Common myeloid progenitor, CD34-positive (primary cell): ENCODE measurements at regions not wholly inside any gene's neighbourhood (a gene's known extent, or its start where the extent isn't known, plus 50 kb on each side); places are given as distances from the start of the nearest gene placed in this dataset.

Source experiments
- CTCF ChIA-PET: fragments of 350-600 bp; sonication (Branson Sonifier 250); formaldehyde crosslinking; loops from one replicate; lab custom pipeline; 2021; ENCODE audit warnings: antibody characterized with exemption; lab: Charles Lee
- POLR2A ChIA-PET: fragments of 350-600 bp; sonication (Branson Sonifier 250); formaldehyde crosslinking; loops from one replicate; lab custom pipeline; 2021; ENCODE audit warnings: antibody characterized with exemption; lab: Charles Lee
- DNase-seq, 3 donors: peaks; one replicate each; pipeline versions ENCODE4 v3.0.0 to v3.0.0-alpha.2; 2013
- H3K27ac ChIP-seq, 2 experiments: 1 replicate in 1 of 2; 2 replicates in 1 of 2; pipeline ENCODE4 v1.7.0; 2013; ENCODE audit warnings: inconsistent platforms in 2 of 2, low read length in 2 of 2, mild to moderate bottlenecking in 2 of 2, low read depth in 1 of 2, moderate library complexity in 1 of 2; ENCODE audit not compliant: severe bottlenecking in 2 of 2, insufficient read depth in 1 of 2, poor library complexity in 1 of 2
- H3K27me3 ChIP-seq, 5 experiments: replicated peaks in 2 of 5; 1 replicate in 3 of 5; 2 replicates in 2 of 5; pipeline versions ENCODE4 v1.6.1 to v1.7.0; 2013; ENCODE audit warnings: low read length in 4 of 5, mild to moderate bottlenecking in 2 of 5, moderate library complexity in 2 of 5, inconsistent platforms in 1 of 5; ENCODE audit not compliant: insufficient read depth in 5 of 5, control insufficient read depth in 4 of 5
- H3K36me3 ChIP-seq, 4 experiments: 1 replicate in 2 of 4; 2 replicates in 2 of 4; pipeline versions ENCODE4 v1.6.1 to v1.7.0; 2013; ENCODE audit warnings: low read length in 3 of 4, control low read depth in 1 of 4, mild to moderate bottlenecking in 1 of 4; ENCODE audit not compliant: control insufficient read depth in 4 of 4, insufficient read depth in 4 of 4
- H3K4me1 ChIP-seq, 4 experiments: 1 replicate in 3 of 4; 2 replicates in 1 of 4; pipeline versions ENCODE4 v1.6.1 to v1.7.1; 2013; ENCODE audit warnings: low read length in 3 of 4, mild to moderate bottlenecking in 3 of 4, control low read depth in 1 of 4, inconsistent platforms in 1 of 4, moderate library complexity in 1 of 4; ENCODE audit not compliant: control insufficient read depth in 4 of 4, insufficient read depth in 4 of 4; ENCODE audit errors: control extremely low read depth in 1 of 4
- H3K4me3 ChIP-seq, 7 experiments: 1 replicate in 4 of 7; 2 replicates in 3 of 7; pipeline versions ENCODE4 v1.5.1 to v1.7.0; 2013; ENCODE audit warnings: mild to moderate bottlenecking in 7 of 7, low read length in 6 of 7, moderate library complexity in 6 of 7, inconsistent platforms in 2 of 7, low read depth in 2 of 7, control low read depth in 1 of 7; ENCODE audit not compliant: insufficient read depth in 4 of 7, control insufficient read depth in 1 of 7; ENCODE audit errors: extremely low read depth in 1 of 7
- H3K9me3 ChIP-seq, 5 experiments: 1 replicate in 4 of 5; 2 replicates in 1 of 5; pipeline versions ENCODE4 v1.6.1 to v1.7.1; 2013; ENCODE audit warnings: low read length in 4 of 5, mild to moderate bottlenecking in 2 of 5, inconsistent platforms in 1 of 5, low read depth in 1 of 5, moderate library complexity in 1 of 5; ENCODE audit not compliant: control insufficient read depth in 4 of 5, insufficient read depth in 2 of 5; ENCODE audit errors: control extremely low read depth in 1 of 5
- WGBS: methylation state at CpG from one replicate; pipeline ENCODE4 v1.1.5; 2013; ENCODE audit not compliant: insufficient coverage; 5-methylcytosine and 5-hydroxymethylcytosine counted together

GRCh38 chr11:101401245-101401644 is 182.6 kb downstream of the TRPC6 start:
- DNase-seq = no peak
- H3K27ac ChIP-seq = no peak overlapping the region
- no CpG with 5 or more reads among the region's 2 CpGs for WGBS
- H3K4me3 ChIP-seq = no peak overlapping the region
- H3K4me1 ChIP-seq = no peaks in the 10 kb centered on the region
- H3K27me3 ChIP-seq = no peaks in the 10 kb centered on the region
- ChIA-PET POLR2A (no interaction called here), CTCF (no interaction called here)
- H3K36me3 ChIP-seq = no peaks in the 10 kb centered on the region
- peaks cover 0 to 4% (median 0%) of the 10 kb centered on the region in 5 experiments for H3K9me3 ChIP-seq

- H3K4me1 ChIP-seq = no peaks in the 10 kb centered on the region
- no peak overlapping the region for H3K27ac ChIP-seq
- CTCF ChIA-PET = interaction anchor here (1.1 kb wide), 1 partner anchor 9 kb away, joined by 3 read pairs; no protein-coding TSS in a partner anchor
- no peak overlapping the region for H3K4me3 ChIP-seq
- no peaks in the 10 kb centered on the region for H3K27me3 ChIP-seq
- no peak for DNase-seq
- POLR2A ChIA-PET = no interaction called here
- 50% methylated on average over 2 of the region's 2 CpGs for WGBS
- H3K36me3 ChIP-seq = no peaks in the 10 kb centered on the region
- H3K9me3 ChIP-seq = peaks cover 0 to 4% (median 0%) of the 10 kb centered on the region in 5 experiments
Observed at GRCh38 chr11:101397979-101398378, 185.8 kb downstream of the TRPC6 start.

- CTCF ChIA-PET = no interaction called here
- no peak for DNase-seq
- POLR2A ChIA-PET = no interaction called here
Observed at GRCh38 chr11:101390539-101390938, 193.3 kb downstream of the TRPC6 start.

GRCh38 chr11:101369835-101370234 is 214.0 kb downstream of the TRPC6 start:
- no peaks in the 10 kb centered on the region for H3K4me1 ChIP-seq
- no peak overlapping the region for H3K4me3 ChIP-seq
- 82% methylated on average over 4 of the region's 5 CpGs for WGBS
- CTCF ChIA-PET = no interaction called here
- no peak overlapping the region for H3K27ac ChIP-seq
- POLR2A ChIA-PET = no interaction called here
- DNase-seq = no peak
- H3K27me3 ChIP-seq = no peaks in the 10 kb centered on the region
- no peaks in the 10 kb centered on the region for H3K36me3 ChIP-seq
- no peaks in the 10 kb centered on the region for H3K9me3 ChIP-seq

More at GRCh38 chr11:101390539-101390938, 193.3 kb downstream of the TRPC6 start:
- WGBS = no CpG with 5 or more reads among the region's 1 CpG
- Histone ChIP-seq H3K4me3 (no peak overlapping the region), H3K4me1 (no peaks in the 10 kb centered on the region), H3K27ac (no peak overlapping the region), H3K27me3 (no peaks in the 10 kb centered on the region), H3K36me3 (no peaks in the 10 kb centered on the region), H3K9me3 (no peaks in the 10 kb centered on the region)

- Histone ChIP-seq H3K27me3 (no peaks in the 10 kb centered on the region), H3K36me3 (no peaks in the 10 kb centered on the region), H3K4me1 (no peaks in the 10 kb centered on the region), H3K4me3 (no peak overlapping the region), H3K27ac (no peak overlapping the region), H3K9me3 (no peaks in the 10 kb centered on the region)
- CTCF ChIA-PET = no interaction called here
- 67% methylated on average over 1 of the region's 1 CpG for WGBS
- DNase-seq = no peak
- POLR2A ChIA-PET = no interaction called here
Observed at GRCh38 chr11:101363706-101364275, 220.0 kb downstream of the TRPC6 start.

GRCh38 chr11:101362643-101363042 is 221.2 kb downstream of the TRPC6 start:
- H3K4me3 ChIP-seq = no peak overlapping the region
- H3K36me3 ChIP-seq = no peaks in the 10 kb centered on the region
- ChIA-PET CTCF (no interaction called here), POLR2A (no interaction called here)
- H3K27ac ChIP-seq = no peak overlapping the region
- WGBS = no CpG with 5 or more reads among the region's 3 CpGs
- no peak for DNase-seq
- H3K9me3 ChIP-seq = peaks cover 0 to 2% (median 0%) of the 10 kb centered on the region in 5 experiments
- H3K27me3 ChIP-seq = no peaks in the 10 kb centered on the region
- H3K4me1 ChIP-seq = no peaks in the 10 kb centered on the region

- no peak for DNase-seq
- Histone ChIP-seq H3K27ac (no peak overlapping the region), H3K27me3 (no peaks in the 10 kb centered on the region), H3K36me3 (no peaks in the 10 kb centered on the region), H3K9me3 (peaks cover 0 to 3% (median 0%) of the 10 kb centered on the region in 5 experiments), H3K4me1 (no peaks in the 10 kb centered on the region), H3K4me3 (no peak overlapping the region)
- WGBS = 86% methylated on average over 1 of the region's 1 CpG
- ChIA-PET CTCF (no interaction called here), POLR2A (no interaction called here)
Observed at GRCh38 chr11:101357771-101358170, 226.0 kb downstream of the TRPC6 start.
